ENCODE measurements at regions not wholly inside any gene's neighbourhood (a gene's known extent, or its start where the extent isn't known, plus 50 kb on each side); places are given as distances from the start of the nearest gene placed in this dataset.

DNA sequence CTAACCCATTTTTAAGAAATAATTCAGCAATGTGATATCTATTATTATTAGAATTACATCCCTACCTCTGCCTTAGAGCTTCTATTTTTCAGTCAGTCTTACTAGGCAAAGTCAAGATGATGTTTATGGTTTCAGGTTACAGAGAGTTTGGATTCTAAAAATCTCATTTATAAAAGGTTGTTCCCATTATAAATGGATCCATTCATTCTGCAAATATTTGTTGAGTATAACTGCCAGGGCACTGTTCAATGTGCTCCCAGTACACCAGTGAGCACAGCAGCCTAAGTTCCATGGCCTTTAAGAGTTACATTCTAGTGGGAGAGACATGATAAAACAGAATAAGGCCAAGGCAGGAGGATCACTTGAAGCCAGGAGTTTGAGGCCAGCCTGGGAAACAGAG, 75.9 kb upstream of the EYA4 start:
- no peak for TF ChIP-seq SMC3 (IDR thresholded peaks at IDR 0.05; ENCODE audit: low read depth, low read length)
- no peak for TF ChIP-seq EZH2phosphoT487 (IDR thresholded peaks at IDR 0.05; ENCODE audit: borderline replicate concordance, low read depth)
- TF ChIP-seq, protein P1, sequence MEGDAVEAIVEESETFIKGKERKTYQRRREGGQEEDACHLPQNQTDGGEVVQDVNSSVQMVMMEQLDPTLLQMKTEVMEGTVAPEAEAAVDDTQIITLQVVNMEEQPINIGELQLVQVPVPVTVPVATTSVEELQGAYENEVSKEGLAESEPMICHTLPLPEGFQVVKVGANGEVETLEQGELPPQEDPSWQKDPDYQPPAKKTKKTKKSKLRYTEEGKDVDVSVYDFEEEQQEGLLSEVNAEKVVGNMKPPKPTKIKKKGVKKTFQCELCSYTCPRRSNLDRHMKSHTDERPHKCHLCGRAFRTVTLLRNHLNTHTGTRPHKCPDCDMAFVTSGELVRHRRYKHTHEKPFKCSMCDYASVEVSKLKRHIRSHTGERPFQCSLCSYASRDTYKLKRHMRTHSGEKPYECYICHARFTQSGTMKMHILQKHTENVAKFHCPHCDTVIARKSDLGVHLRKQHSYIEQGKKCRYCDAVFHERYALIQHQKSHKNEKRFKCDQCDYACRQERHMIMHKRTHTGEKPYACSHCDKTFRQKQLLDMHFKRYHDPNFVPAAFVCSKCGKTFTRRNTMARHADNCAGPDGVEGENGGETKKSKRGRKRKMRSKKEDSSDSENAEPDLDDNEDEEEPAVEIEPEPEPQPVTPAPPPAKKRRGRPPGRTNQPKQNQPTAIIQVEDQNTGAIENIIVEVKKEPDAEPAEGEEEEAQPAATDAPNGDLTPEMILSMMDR (IDR thresholded peaks at IDR 0.05) = no peak
- no peak for TF ChIP-seq EP300 (IDR thresholded peaks at IDR 0.05; ENCODE audit: borderline replicate concordance in 1 of 2, low read depth in 1 of 2, low read length in 1 of 2)

Measured in SK-N-SH (cell line).